GM12878 (cell line): ENCODE measurements at regions not wholly inside any gene's neighbourhood (a gene's known extent, or its start where the extent isn't known, plus 50 kb on each side); places are given as distances from the start of the nearest gene placed in this dataset.

Source experiments
- ATAC-seq: fragments of 200-7000 bp; cut with Tn5 transposase; 3 replicates; pipeline ENCODE4 v1.9.1; 2020; ENCODE audit warnings: mild to moderate bottlenecking, moderate library complexity
- BruUV-seq: library from RNA; stranded (reverse); fragments of 400-500 nt; replicated peaks from 2 replicates; lab custom pipeline; 2021; lab: Mats Ljungman, UMichigan
- CTCF ChIA-PET: fragments of 300-600 bp; sonication (Branson Sonifier 250); formaldehyde crosslinking; extraction: SDS; loops from one replicate; lab custom pipeline; 2021; ENCODE audit warnings: inconsistent platforms; lab: Yijun Ruan, JAX
- POLR2A ChIA-PET: fragments of 350-600 bp; formaldehyde crosslinking; extraction: SDS; loops from one replicate; lab custom pipeline; 2021; ENCODE audit warnings: inconsistent platforms; lab: Charles Lee
- RAD21 ChIA-PET: fragments of 300-600 bp; sonication (Branson Sonifier 250); formaldehyde crosslinking; loops from one replicate; lab custom pipeline; 2023; ENCODE audit warnings: antibody characterized with exemption; ENCODE audit not compliant: unreplicated experiment; lab: Charles Lee
- SMC1A ChIA-PET: fragments of 300-600 bp; sonication (Branson Sonifier 250); formaldehyde crosslinking; loops from one replicate; lab custom pipeline; 2023; ENCODE audit not compliant: unreplicated experiment, uncharacterized antibody; lab: Charles Lee
- DNase-seq: peaks from one replicate; pipeline ENCODE4 v3.0.0-alpha.2; 2011; ENCODE audit warnings: low read depth, low spot score
- FAIRE-seq: peaks from 3 replicates; lab custom pipeline; 2011; peaks lifted over from hg19 to GRCh38; lab: Jason Lieb, UNC
- H2AFZ ChIP-seq: 2 replicates; pipeline ENCODE4 v1.6.0; 2011; ENCODE audit warnings: low read depth, low read length, control low read depth; ENCODE audit not compliant: control insufficient read depth
- H3K27ac ChIP-seq: 2 replicates; pipeline ENCODE4 v1.5.1; 2011; ENCODE audit warnings: control low read depth; ENCODE audit not compliant: control insufficient read depth, insufficient read depth
- H3K27me3 ChIP-seq, 2 experiments: replicated peaks in 1 of 2; 2 replicates each; pipeline versions ENCODE4 v1.6.0 to v1.6.1; 2011; ENCODE audit warnings: low read length in 1 of 2; ENCODE audit not compliant: control insufficient read depth in 2 of 2, insufficient read depth in 2 of 2
- H3K36me3 ChIP-seq, 2 experiments: 2 replicates each; pipeline ENCODE4 v1.5.1; 2011; ENCODE audit warnings: low read length in 1 of 2; ENCODE audit not compliant: control insufficient read depth in 2 of 2, insufficient read depth in 2 of 2
- H3K4me1 ChIP-seq: 2 replicates; pipeline ENCODE4 v1.6.1; 2011; ENCODE audit warnings: mild to moderate bottlenecking, low read length, moderate library complexity, mixed read lengths; ENCODE audit not compliant: control insufficient read depth, insufficient read depth
- H3K4me2 ChIP-seq: 2 replicates; pipeline ENCODE4 v1.6.0; 2011; ENCODE audit warnings: control low read depth; ENCODE audit not compliant: control insufficient read depth, insufficient read depth
- H3K4me3 ChIP-seq: fragments of 200-600 bp; sonication (generic); 2 replicates; pipeline ENCODE4 v1.5.1; 2016
- H3K79me2 ChIP-seq: 2 replicates; pipeline ENCODE4 v1.6.0; 2011; ENCODE audit warnings: low read length; ENCODE audit not compliant: control insufficient read depth, insufficient read depth
- H3K9ac ChIP-seq: 2 replicates; pipeline ENCODE4 v1.8.0; 2011; ENCODE audit warnings: low read length, control low read depth, mixed read lengths; ENCODE audit not compliant: control insufficient read depth, insufficient read depth
- H3K9me3 ChIP-seq: replicated peaks from 3 replicates; pipeline ENCODE4 v1.5.1; 2011; ENCODE audit warnings: mild to moderate bottlenecking, low read length; ENCODE audit not compliant: control insufficient read depth, insufficient read depth
- H4K20me1 ChIP-seq: 2 replicates; pipeline ENCODE4 v1.6.0; 2011; ENCODE audit not compliant: control insufficient read depth, insufficient read depth
- ASH2L ChIP-seq: fragments of 300-600, 200-600 bp; sonication (generic); IDR thresholded peaks from 2 replicates; pipeline ENCODE4 v1.6.1; 2017; ENCODE audit warnings: low read depth, mild to moderate bottlenecking, borderline replicate concordance
- ATF7 ChIP-seq: fragments of 450-650 bp; IDR thresholded peaks from 2 replicates; pipeline ENCODE4 v1.6.1; 2016; ENCODE audit warnings: low read depth, mild to moderate bottlenecking
- CBFB ChIP-seq: IDR thresholded peaks from 2 replicates; pipeline ENCODE4 v1.6.1; 2016; ENCODE audit warnings: antibody characterized with exemption, low read depth
- CEBPB ChIP-seq, 2 experiments: fragments of 150-350 bp in 1 of 2; IDR thresholded peaks; 2 replicates each; pipeline ENCODE4 v1.6.1; 2012 to 2014; ENCODE audit warnings: low read depth in 2 of 2, low read length in 2 of 2, borderline replicate concordance in 1 of 2, inconsistent platforms in 1 of 2
- EZH2 ChIP-seq: IDR thresholded peaks from 2 replicates; pipeline ENCODE4 v1.6.1; 2012; ENCODE audit warnings: low read depth, mild to moderate bottlenecking, control low read depth, inconsistent platforms, low read length, borderline replicate concordance; ENCODE audit not compliant: control insufficient read depth
- FOS ChIP-seq: IDR thresholded peaks from 3 replicates; pipeline ENCODE4 v1.6.1; 2011; ENCODE audit warnings: borderline replicate concordance; ENCODE audit not compliant: insufficient read length; ENCODE audit errors: extremely low read depth
- MTA2 ChIP-seq: fragments of 450-650 bp; IDR thresholded peaks from 2 replicates; pipeline ENCODE4 v1.6.1; 2016; ENCODE audit warnings: low read depth, mild to moderate bottlenecking, moderate library complexity
- MTA3 ChIP-seq: IDR thresholded peaks from 2 replicates; pipeline ENCODE4 v1.6.1; 2012; ENCODE audit warnings: low read length, inconsistent platforms, borderline replicate concordance
- NKRF ChIP-seq: fragments of 450-650 bp; conservative IDR thresholded peaks from 2 replicates; pipeline ENCODE4 v1.6.1; 2017; ENCODE audit warnings: mild to moderate bottlenecking, moderate library complexity
- NR2C1 ChIP-seq: fragments of 450-650 bp; IDR thresholded peaks from 2 replicates; pipeline ENCODE4 v1.6.1; 2017; ENCODE audit warnings: antibody characterized with exemption, mild to moderate bottlenecking, moderate library complexity
- NR2C2 ChIP-seq: IDR thresholded peaks from 2 replicates; pipeline ENCODE4 v1.6.1; 2011; ENCODE audit warnings: borderline replicate concordance, low read depth; ENCODE audit not compliant: control insufficient read depth, insufficient read length
- PAX5 ChIP-seq: IDR thresholded peaks from 2 replicates; pipeline ENCODE4 v1.6.1; 2011; ENCODE audit warnings: low read depth, low read length, borderline replicate concordance
- RELA ChIP-seq: fragments of 450-650 bp; IDR thresholded peaks from 2 replicates; pipeline ENCODE4 v1.8.0; 2014; ENCODE audit warnings: borderline replicate concordance; ENCODE audit not compliant: partially characterized antibody
- SP1 ChIP-seq: IDR thresholded peaks from one replicate; pipeline ENCODE4 v1.6.1; 2011; ENCODE audit warnings: low read depth, low read length
- STAT1 ChIP-seq: fragments of 450-650 bp; conservative IDR thresholded peaks from 2 replicates; pipeline ENCODE4 v1.6.1; 2014; ENCODE audit warnings: antibody characterized with exemption, mild to moderate bottlenecking
- SUPT20H ChIP-seq: IDR thresholded peaks from 2 replicates; pipeline ENCODE4 v1.6.1; 2011; ENCODE audit warnings: low read depth, mild to moderate bottlenecking, low read length, moderate library complexity, borderline replicate concordance; ENCODE audit not compliant: control insufficient read depth
- TBL1XR1 ChIP-seq: IDR thresholded peaks from 2 replicates; pipeline ENCODE4 v1.6.1; 2012; ENCODE audit warnings: low read depth, low read length, improper control_type of control experiment
- WRNIP1 ChIP-seq: IDR thresholded peaks from 2 replicates; pipeline ENCODE4 v1.6.1; 2011; ENCODE audit warnings: low read depth, low read length, improper control_type of control experiment, borderline replicate concordance
- WGBS: methylation state at CpG from one replicate; pipeline ENCODE4 v1.1.6; 2016; ENCODE audit warnings: low lambda C conversion rate; ENCODE audit not compliant: insufficient replicate concordance, insufficient coverage; ENCODE audit errors: missing lambda C conversion rate; 5-methylcytosine and 5-hydroxymethylcytosine counted together
- in situ Hi-C: fragments of 300-500 bp; cut with MboI; formaldehyde crosslinking; loops from 9 replicates; pipeline ENCODE4 v1.14.3; 2018; ENCODE audit warnings: mixed read lengths
- intact Hi-C: fragments of 100-400 bp; cut with micrococcal nuclease; formaldehyde crosslinking; loops from one replicate; pipeline ENCODE4 v1.14.2; 2022; ENCODE audit not compliant: unreplicated experiment

- SMC1A ChIA-PET, result no interaction called here
- RAD21 ChIA-PET, result no interaction called here
- TF ChIP-seq SP1 (no peak), ASH2L (no peak), ATF7 (no peak), MTA2 (no peak), STAT1 (no peak), NR2C1 (no peak), TBL1XR1 (no peak), RELA (no peak), NKRF (no peak), FOS (no peak), CBFB (no peak), EZH2 (no peak), CEBPB (IDR thresholded peaks at IDR 0.05; ENCODE audit: borderline replicate concordance in 1 of 2, low read depth in 2 of 2, low read length in 2 of 2) (no peak), MTA3 (no peak), SUPT20H (no peak), NR2C2 (no peak), PAX5 (no peak), WRNIP1 (no peak)
- Histone ChIP-seq H3K4me1 (no peaks in the 10 kb centered on the region), H3K9me3 (no peaks in the 10 kb centered on the region), H3K36me3 (no peaks in the 10 kb centered on the region), H4K20me1 (no peaks in the 10 kb centered on the region), H3K27me3 (no peaks in the 10 kb centered on the region), H3K4me2 (no peak overlapping the region), H3K4me3 (no peak overlapping the region), H3K27ac (no peak overlapping the region), H3K9ac (no peak overlapping the region), H2AFZ (no peak overlapping the region), H3K79me2 (no peaks in the 10 kb centered on the region)
- DNase-seq (no peak), ATAC-seq (no peak), FAIRE-seq (no peak)
- CTCF ChIA-PET, result no interaction called here
- no TSS peak for BruUV-seq
- in situ Hi-C loops, result no loop called here
- POLR2A ChIA-PET, result no interaction called here
- intact Hi-C loops, result no loop called here
- WGBS, result 37% methylated on average over 10 of the region's 10 CpGs
Measured at GRCh38 chr16:17983847-17984639, 352.5 kb downstream of the NPIPA8 start.
